T-helper 22 cell (primary cell): ENCODE measurements at regions not wholly inside any gene's neighbourhood (a gene's known extent, or its start where the extent isn't known, plus 50 kb on each side); places are given as distances from the start of the nearest gene placed in this dataset.
"Not testable (repeated sequence)": the region's sequence is repeated elsewhere in the genome, so short reads cannot be mapped to it uniquely, and the experiment has no call there.

Experiments used
- DNase-seq: peaks from one replicate; pipeline ENCODE4 v3.0.0-alpha.2; 2020; ENCODE audit warnings: low read depth

DNA sequence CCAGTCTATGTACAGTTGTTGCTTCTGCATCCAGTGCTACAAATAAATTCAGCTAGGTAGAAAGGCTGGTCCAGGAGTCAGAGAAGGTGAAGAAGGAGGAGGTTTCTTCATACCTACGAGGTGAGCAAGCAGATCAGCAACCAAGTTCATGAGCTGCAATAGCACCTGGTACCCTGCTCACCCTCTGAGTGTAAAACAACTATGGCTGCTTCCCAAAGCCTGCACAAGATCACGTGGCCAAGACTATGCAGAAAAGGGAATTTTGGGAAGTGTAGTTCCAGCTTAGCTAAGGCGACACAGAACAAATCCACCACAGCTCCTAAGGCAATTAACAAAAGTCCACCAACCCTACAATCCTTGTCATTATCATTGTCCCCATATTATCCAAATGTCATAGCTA, 95.9 kb upstream of the AUTS2 start:
- no peak for DNase-seq

DNA sequence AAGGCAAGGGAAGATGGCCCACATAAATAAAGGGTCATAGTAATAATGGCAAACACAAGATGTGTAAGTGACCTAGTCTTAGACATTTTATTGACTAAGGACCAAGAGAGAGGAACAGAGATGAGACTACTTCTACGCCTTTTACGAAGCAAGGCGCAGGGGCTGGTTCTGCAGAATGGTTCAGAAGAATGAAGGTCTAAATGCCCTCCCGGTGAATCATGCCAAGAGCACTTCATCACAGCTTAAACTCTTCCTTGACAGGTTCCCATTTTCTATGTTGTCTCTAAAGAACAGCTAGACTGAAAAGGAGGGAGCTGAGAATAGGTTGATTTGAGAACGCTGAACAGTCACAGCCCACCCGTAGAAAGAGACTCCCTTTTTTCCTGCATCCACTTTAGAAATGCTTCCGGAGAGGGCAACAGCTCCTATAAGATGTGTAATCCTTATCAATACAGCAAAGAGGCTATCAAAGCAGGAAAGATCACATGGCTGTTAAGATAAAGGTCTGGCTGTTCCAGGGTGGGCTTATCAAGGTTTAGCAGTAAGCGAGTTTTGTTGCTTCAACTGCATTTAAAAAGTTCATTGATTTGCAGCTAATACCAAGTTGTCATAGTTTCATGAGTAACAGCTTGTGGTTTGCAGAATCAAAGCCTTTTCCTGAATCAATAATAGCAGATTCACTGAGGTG, 93.4 kb upstream of the AUTS2 start:
- DNase-seq: no peak

DNA sequence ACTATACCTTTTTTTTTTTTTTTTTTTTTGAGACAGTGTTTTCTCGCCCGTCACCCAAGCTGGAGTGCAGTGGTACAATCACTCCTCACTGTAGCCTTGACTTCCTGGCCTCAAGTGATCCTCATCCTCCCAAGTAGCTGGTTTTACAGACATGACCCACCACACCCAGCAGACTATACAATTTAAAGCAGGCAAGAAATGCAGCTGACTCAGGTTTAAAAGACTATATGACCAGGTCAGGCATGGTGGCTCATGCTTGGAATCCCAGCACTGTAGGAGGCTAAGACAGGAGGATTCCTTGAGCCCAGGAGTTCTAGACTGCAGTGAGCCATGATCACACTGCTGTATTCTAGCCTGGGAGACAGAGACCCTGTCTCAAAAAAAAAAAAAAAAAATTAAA, 89.5 kb upstream of the AUTS2 start:
- no peak for DNase-seq

DNA sequence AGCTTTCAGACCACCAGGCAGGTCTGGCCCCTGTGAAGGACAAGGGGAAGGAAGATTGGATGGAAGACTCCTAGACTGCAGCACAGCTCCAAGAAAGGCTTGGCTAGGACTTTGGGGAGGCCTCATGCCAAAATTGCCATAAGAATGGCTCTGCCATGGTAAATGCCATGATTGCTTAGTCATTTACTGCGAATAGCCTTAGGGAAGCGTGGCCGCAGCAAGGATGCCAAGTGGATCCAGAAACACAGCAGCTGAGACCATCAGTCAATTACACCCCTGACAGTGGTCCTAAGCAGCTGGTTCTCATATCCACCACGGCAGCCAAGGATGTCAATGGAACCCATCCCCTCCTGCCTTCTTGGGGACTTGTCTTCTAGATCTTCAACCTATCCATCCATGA, 88.2 kb upstream of the AUTS2 start:
- DNase-seq: no peak

DNA sequence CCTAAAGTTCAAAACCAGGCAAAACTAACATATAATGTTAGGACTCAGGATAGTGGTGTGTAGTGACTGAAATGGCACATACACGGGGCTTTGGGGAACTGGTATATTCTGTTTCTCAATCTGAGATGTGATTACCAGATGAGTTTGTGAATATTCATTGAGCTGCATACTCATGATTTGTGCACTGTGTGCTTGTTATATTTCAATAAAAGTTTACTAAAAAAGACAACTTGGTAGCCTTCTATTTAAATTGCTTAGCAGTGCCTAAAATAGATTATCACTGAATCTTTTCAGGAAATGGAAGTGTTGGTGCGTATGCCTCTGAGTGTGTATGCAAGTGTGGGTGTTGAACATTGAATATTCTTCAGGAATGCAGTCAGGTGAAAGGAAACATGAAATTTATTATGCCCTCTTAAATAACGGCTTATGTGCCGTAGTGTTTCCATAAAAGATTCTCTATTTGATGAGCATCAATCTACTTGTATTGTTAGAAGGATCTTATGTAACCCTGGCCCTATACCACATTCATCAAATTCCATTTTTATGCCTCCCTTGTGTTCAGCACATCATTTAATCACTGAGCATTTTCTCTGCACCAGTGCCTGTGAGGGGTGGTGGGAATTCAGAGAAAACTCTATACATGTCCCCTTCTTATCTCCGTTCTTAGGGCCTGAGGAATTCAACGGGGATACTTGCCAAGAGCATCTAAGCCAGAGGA, 82.6 kb upstream of the AUTS2 start:
- no peak for DNase-seq

DNA sequence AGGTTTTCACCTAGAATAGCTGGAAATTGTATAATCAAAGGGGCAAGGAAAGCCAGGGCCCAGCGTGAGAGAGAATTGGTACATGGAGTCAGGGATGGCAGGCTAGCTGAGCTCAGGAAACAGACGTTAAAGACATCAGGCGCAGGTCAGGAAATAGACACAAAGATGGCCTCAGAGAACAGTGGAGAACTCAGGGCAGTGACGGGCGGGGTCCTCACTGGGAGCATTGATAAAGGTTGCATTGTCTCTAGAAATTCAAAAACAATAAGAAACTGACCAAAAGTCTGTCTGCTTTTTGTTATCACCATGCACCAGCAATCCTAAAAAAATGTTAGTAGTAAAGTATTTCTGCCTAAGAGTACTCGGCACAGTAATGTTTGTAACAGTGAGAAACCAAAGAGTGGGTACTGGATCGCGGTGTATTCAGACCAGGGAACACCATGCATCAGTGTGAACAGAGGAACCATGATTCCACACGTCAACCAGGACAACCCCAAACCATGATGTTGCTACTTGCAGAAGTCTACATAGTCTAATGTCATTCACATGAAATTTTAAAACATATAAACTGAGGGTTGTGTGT, 81.9 kb upstream of the AUTS2 start:
- no peak for DNase-seq

DNA sequence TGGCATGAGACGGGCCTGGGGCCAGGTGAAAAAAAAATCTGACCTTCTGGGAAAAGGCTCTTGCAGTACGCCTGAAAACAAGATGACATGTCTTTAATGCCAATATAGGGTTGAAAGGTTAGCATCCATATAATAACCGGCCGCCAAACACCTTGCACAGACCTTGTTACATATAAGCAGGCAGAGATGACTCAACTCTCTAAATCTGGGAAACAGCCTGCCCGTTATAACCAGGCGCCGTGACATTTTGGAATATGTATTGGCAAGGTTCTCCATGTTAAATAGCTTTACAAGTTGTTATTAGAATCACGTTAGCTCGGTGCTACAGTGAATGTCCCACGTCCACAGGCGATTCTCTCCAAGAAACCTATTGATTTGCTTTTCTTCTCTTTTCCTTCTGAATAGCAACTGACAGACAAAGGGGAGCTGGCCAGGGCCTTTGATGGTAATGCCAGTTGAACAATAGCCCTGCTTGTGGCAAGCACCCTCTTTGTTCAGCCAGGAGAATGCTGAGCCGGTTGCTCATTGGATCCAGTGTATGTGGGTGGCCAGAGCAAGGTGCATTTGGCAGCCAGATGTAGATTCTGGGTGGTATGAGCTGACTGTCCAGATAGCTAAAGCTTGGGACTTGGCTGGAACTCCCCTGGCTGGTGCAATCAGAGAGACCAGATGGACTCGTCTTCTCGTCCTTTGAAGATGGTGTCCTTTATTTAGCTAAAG, 80.1 kb upstream of the AUTS2 start:
- no peak for DNase-seq

DNA sequence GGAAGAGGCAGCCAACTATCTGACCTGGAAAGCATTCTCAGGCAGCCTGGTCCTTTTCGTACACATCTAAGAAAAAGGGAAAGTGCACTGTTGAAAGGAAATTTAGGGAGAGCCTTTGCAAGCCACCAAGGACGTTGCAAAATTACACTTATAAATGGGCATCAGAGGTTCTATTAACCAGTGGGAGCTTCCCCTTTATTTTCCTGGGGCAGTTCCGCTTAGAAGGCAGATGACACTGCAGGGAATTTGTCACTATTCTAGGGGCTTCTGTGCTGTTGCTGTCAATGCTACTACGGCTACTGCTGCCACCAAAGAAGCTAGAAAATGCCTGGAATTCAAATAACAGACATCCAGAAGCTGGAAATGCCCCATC, 79.6 kb upstream of the AUTS2 start:
- no peak for DNase-seq

DNA sequence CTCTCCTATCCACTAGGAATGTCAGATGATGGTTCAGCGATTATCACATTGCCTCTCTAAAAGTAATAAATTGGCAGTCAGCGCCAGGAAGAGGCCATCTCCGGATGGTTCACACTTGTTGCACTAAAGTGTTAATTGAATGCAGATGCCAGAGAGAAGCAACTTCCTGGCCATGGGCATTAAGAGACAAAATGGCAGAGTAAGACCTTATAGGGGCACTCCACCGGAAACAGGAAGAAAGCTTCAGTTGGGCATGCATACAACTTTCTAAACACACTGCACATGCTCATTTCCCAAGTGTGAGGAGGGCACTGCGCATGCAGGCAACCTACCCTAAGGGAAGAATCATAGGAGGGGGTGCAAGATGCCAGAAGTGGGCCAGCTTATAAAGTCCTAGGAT, 71.7 kb upstream of the AUTS2 start:
- DNase-seq: no peak

DNA sequence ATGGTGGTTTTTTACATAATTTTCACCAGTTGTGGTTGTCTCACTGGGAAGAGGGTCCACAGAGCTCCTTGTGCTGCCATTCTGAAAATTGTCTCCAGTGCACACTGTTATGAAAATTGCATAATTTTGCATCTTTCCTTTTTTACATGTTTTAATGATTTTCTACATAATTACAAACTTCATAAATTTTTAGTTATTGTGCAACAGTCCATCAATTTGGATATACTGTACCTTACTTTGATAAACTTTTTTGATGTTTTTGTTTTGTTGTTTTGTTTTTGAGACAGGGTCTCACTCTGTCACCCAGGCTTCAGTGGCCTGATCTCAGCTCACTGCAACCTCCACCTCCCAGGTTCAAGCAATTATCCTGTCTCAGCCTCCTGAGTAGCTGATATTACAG, 70.6 kb upstream of the AUTS2 start:
- no peak for DNase-seq

DNA sequence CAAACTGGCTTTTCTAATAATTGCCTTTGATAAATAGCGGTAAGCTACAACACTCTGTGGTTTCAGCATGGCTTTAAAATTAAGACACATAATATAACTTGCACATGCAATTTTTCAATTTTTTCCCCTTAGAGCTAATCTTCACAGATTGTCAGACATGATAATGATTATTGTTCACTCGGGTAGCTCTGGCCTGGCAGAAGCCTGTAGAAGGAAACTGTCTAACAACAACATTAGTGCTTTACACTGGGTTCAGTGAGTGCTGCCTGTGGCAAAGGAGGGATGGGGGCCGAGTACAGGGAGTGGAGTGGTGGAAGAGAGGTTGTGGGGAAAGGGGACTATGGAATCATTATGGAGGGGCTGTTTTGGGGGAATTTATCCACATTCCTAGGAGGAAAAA, 67.2 kb upstream of the AUTS2 start:
- no peak for DNase-seq

DNA sequence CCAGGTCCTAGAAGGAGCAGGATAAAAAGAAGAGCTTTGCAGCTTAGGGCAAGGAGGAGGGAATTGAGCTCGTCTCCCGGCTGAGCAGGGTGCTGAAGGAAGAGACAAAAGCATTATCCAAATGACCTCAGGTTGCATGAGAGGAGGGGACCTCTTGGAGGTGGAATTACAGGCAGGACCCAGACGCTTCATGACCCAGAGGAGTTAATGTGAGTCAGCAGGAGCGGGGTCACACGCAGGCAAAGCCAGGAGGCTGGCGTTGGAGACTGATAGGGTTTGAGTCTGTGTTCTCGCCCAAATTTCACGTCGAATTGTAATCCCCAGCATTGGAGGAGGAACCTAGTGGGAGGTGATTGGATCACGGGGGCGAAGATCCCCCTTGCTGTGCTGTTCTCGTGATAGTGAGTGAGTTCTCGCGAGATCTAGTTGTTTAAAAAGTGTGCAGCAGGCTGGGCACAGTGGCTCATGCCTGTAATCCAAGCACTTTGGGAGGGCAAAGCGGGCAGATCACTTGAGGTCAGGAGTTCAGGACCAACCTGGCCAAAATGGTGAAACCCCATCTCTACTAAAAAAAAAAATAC, 63.7 kb upstream of the AUTS2 start:
- no peak for DNase-seq

DNA sequence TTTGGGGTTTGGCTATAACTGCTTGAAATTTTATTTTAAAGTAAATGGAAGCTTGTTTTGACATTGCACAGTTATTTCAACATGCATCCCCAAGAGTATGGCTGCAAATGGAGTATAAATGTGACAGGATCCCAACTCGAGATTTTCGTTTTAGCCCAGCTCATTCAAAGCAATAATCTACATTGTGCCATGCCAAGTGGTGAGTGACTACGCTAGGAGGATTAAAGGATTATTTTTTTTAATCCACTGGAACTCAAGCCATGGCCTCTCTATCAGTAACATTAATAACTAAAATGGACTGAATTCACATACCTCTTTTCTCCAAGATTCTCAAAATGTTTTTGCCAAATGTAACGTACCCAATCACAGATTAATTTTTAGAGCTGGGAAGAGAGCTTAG, 60.6 kb upstream of the AUTS2 start:
- no peak for DNase-seq

DNA sequence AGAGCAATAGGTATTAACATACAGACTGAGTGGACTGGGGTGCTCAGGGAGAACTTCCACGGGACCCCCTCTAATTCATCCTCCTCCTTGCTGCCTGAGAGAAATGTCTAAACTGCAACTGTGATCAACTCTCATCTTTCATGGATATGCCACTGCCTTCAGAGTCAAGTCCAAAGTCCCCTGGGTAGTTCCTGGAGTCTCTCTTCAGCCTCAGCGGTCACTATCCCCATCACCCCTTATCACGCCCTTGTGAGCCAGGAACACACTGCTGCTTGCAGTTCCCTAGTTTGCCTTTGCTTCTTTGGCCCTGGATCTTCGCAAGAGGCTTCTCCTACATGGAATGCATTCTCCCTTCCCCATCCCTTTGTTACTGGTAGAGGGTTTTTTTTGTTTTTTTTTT, 58.7 kb upstream of the AUTS2 start:
- DNase-seq: no peak

DNA sequence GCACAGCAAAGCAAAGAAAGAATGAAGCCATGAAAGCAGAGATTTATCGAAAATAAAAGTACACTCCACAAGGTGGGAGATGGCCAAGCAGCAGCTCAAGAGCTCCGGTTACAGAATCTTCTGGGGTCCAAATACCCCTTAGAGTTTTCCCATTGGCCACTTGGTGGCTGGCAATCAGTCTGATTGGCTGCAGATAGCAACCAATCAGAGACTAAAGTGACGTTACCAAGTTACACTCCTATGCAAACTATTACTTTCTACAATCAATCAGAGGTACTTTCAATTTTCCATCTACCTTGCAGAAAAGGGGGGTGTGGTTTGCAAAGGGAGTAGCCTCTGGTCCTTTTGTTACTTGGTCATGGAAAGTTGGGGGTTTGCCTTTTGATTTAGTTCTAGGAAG, 58.0 kb upstream of the AUTS2 start:
- DNase-seq: no peak

DNA sequence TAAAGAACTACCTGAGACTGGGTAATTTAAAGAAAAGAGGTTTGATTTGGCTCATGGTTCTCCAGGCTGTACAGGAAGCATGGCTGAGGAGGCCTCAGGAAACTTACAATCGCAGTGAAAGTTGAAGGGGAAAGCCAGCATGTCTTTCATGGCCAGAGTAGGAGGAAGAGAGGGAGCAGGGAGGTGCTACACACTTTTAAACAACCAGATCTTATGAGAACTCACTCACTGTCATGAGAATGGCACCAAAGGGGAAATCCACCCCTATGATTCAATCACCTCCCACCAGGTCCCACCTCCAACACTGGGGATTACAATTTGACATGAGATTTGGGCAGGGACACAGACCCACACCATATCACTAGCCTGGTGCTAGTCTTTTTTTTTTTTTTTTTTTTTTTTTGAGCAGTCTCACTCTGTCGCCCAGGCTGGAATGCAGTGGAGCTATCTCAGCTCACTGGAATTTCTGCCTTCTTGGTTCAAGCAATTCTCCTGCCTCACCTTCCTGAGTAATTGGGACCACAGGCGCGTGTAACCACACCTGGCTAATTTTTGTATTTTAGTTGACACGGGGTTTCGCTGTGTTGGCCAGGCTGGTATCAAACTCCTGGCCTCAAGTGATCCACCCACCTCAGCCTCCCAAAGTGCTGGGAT, 56.4 kb upstream of the AUTS2 start:
- DNase-seq: not testable (repeated sequence)

DNA sequence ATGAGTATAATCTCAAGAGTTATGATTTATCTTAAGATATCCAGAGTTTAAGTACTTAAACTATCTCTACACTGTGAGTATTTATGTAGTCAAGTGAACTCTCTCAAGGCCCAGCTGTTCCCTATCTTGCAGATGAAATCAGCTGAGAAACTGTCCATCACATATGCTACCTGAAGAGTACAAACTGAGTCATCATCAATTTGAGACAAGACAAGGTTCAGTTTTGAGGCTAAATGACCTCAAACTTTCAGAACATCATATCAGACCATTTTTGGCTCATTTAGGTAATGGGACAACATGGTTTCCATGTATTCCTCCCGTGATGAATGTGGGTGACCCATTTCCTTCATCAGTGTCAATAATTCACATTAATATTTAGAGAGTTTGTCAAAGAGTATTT, 53.1 kb upstream of the AUTS2 start:
- DNase-seq: no peak
